ENCODE measurements at regions not wholly inside any gene's neighbourhood (a gene's known extent, or its start where the extent isn't known, plus 50 kb on each side); places are given as distances from the start of the nearest gene placed in this dataset.

- Histone ChIP-seq H3K9me3 (no peaks in the 10 kb centered on the region), H3K4me3 (no peak overlapping the region), H3K27me3 (no peaks in the 10 kb centered on the region), H3K4me1 (peaks cover 0 to 7% (median 2%) of the 10 kb centered on the region in 4 donors), H3K27ac (replicated peaks in 1 of 4) (no peak overlapping the region), H3K36me3 (no peaks in the 10 kb centered on the region)
- 89% methylated on average over 4 of the region's 4 CpGs for WGBS
- intact Hi-C loops (cut with DNase I), result no loop called here
- TF ChIP-seq EP300 (IDR thresholded peaks at IDR 0.05) (no peak), CTCF (IDR thresholded peaks at IDR 0.05) (no peak), POLR2AphosphoS5 (IDR thresholded peaks at IDR 0.05) (no peak), POLR2A (IDR thresholded peaks at IDR 0.05; ENCODE audit: low read depth) (no peak)
- DNase-seq (ENCODE audit: extremely low spot score), result no peak
Measured at GRCh38 chr14:71388862-71389261, 481.6 kb downstream of the PCNX1 start.

DNA sequence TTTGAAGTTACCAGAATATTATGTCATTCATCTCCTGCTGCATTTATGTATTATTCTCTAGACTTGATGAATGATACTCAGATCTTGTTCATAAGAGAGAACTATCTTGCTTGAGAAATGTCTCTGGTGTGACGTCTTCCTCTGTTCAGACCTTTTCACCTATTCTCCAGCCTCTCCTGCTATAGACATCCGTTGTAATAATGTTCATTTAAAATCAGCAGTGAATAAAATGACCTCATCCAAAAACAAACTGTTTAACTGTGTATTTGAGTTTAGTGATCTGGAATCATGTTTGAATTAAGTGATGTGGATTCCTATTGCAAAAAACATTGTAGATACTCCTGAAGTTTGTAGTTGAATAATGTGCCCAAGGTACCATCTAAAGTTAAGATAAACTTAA is 487.1 kb downstream of the PCNX1 start:
- Histone ChIP-seq H3K9me3 (no peaks in the 10 kb centered on the region), H3K4me3 (no peak overlapping the region), H3K27me3 (no peaks in the 10 kb centered on the region), H3K27ac (replicated peaks in 1 of 4) (no peak overlapping the region), H3K4me1 (peaks cover 0 to 4% (median 1%) of the 10 kb centered on the region in 4 donors), H3K36me3 (no peaks in the 10 kb centered on the region)
- intact Hi-C loops (cut with DNase I), result no loop called here
- TF ChIP-seq EP300 (IDR thresholded peaks at IDR 0.05), result no peak
- TF ChIP-seq CTCF (IDR thresholded peaks at IDR 0.05), result no peak
- TF ChIP-seq POLR2AphosphoS5 (IDR thresholded peaks at IDR 0.05), result no peak
- no peak for TF ChIP-seq POLR2A (IDR thresholded peaks at IDR 0.05; ENCODE audit: low read depth)
- no peak for DNase-seq (ENCODE audit: extremely low spot score)
- 74% methylated on average over 2 of the region's 2 CpGs for WGBS

GRCh38 chr14:71395151-71395604 is 487.9 kb downstream of the PCNX1 start:
- intact Hi-C loops (cut with DNase I), result no loop called here
- 90% methylated on average over 5 of the region's 5 CpGs for WGBS
- Histone ChIP-seq H3K4me1 (peaks cover 0 to 7% (median 3%) of the 10 kb centered on the region in 4 donors), H3K27me3 (no peaks in the 10 kb centered on the region), H3K27ac (replicated peaks in 1 of 4) (no peak overlapping the region), H3K9me3 (no peaks in the 10 kb centered on the region), H3K36me3 (no peaks in the 10 kb centered on the region), H3K4me3 (no peak overlapping the region)
- no peak for DNase-seq (ENCODE audit: extremely low spot score)
- no peak for TF ChIP-seq POLR2AphosphoS5 (IDR thresholded peaks at IDR 0.05)
- no peak for TF ChIP-seq EP300 (IDR thresholded peaks at IDR 0.05)
- TF ChIP-seq CTCF (IDR thresholded peaks at IDR 0.05), result no peak
- no peak for TF ChIP-seq POLR2A (IDR thresholded peaks at IDR 0.05; ENCODE audit: low read depth)

GRCh38 chr14:71395636-71396035 is 488.4 kb downstream of the PCNX1 start:
- peaks cover 0 to 11% (median 6%) of the 10 kb centered on the region in 4 donors for H3K4me1 ChIP-seq
- intact Hi-C loops (cut with DNase I), result no loop called here
- no peaks in the 10 kb centered on the region for H3K9me3 ChIP-seq
- H3K4me3 ChIP-seq, result no peak overlapping the region
- 95% methylated on average over 2 of the region's 2 CpGs for WGBS
- H3K27me3 ChIP-seq, result no peaks in the 10 kb centered on the region
- H3K27ac ChIP-seq (replicated peaks in 1 of 4), result no peak overlapping the region
- H3K36me3 ChIP-seq, result no peaks in the 10 kb centered on the region
- no peak for DNase-seq (ENCODE audit: extremely low spot score)
- TF ChIP-seq POLR2AphosphoS5 (IDR thresholded peaks at IDR 0.05) (no peak), EP300 (IDR thresholded peaks at IDR 0.05) (no peak), POLR2A (IDR thresholded peaks at IDR 0.05; ENCODE audit: low read depth) (no peak), CTCF (IDR thresholded peaks at IDR 0.05) (no peak)

DNA sequence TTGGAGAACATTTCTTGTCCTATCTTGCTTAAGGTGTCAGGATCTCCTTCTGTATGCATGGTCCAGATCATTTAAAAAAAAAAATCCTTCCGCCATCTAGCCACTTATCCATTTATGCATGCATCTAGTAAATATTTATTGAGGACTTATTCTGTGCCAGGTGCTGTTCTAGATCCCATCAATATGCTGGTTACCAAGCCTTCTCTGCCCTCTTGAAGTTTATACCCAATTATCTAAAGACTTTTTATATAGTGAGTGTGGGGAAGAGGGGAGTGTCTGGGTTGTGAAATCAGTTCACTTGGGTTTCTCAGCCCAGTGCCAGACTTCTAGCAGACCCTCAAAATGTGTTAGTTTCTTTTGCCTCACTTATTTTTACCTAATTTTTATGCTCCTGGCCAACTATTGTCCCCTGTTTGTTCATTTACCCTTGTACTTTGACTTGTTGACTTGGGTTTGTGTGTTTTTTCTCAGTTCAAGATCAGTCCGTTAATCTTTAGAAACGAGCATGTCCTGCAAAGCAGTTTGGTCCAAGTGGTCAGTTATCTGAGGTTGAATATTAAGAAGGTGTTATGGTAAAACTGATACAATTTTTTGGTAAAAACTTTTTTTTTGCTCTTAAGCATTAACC is 488.9 kb downstream of the PCNX1 start:
- Histone ChIP-seq H3K4me1 (peaks cover 0 to 14% (median 9%) of the 10 kb centered on the region in 4 donors), H3K27me3 (no peaks in the 10 kb centered on the region), H3K36me3 (no peaks in the 10 kb centered on the region), H3K4me3 (no peak overlapping the region), H3K27ac (replicated peaks in 1 of 4) (no peak overlapping the region), H3K9me3 (no peaks in the 10 kb centered on the region)
- no peak for DNase-seq (ENCODE audit: extremely low spot score)
- intact Hi-C loops (cut with DNase I), result no loop called here
- TF ChIP-seq EP300 (IDR thresholded peaks at IDR 0.05) (no peak), CTCF (IDR thresholded peaks at IDR 0.05) (no peak), POLR2AphosphoS5 (IDR thresholded peaks at IDR 0.05) (no peak), POLR2A (IDR thresholded peaks at IDR 0.05; ENCODE audit: low read depth) (no peak)
- WGBS, result 99% methylated on average over 3 of the region's 3 CpGs

All from esophagus muscularis mucosa (tissue), 4 donors.